Stimulated activated CD4-positive, alpha-beta T cell treated with anti-CD3 and anti-CD28 coated beads, Interleukin-1b, Interleukin-23, amount 100 ng/mL, for 1 hour (primary cell): ENCODE measurements at regions not wholly inside any gene's neighbourhood (a gene's known extent, or its start where the extent isn't known, plus 50 kb on each side); places are given as distances from the start of the nearest gene placed in this dataset.

Experiments
- DNase-seq, 2 donors: peaks; one replicate each; pipeline ENCODE4 v3.0.0-alpha.2; 2020; ENCODE audit warnings: low read depth in 2 of 2

DNA sequence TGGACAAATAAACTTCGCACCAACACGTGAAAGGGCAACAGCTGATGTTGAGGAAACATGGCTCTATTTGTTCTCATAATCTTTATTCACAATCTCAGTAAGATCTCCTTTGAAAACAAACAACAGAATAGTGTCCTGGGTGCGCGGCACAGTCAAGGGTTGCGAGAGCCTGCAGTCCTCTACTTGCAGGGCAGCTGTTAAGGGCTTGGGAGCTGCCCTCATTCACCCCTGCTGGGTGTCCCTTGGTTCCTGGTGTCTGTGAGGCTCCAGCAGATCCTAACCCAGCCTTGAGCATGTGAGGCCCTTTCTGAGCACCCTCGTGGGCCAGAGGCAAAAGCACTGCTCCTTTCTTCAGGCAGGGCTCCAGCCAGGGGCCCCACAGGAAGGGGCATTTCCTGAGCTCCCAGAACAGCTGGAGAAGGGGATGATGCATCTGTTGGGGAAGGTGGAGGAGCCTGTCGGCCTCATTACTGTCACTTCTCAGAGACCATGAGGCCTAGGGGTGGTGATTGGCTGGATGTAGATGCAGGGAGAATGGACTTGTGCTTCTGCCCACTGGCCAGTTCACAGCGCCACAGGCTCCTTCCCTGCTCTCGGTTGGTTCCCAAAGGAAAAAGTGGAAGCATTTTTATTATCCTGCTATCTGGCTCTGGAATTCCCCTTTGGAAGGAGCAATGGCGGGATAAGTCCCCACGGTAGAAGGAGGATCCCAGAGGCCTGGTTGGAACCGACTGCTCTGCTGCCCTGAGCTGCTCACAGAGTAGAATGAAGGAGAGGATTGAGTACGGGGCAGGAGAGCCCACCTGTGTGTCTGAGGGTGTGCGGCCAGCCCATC is 51.9 kb upstream of the KLF13 start:
- no peak for DNase-seq

DNA sequence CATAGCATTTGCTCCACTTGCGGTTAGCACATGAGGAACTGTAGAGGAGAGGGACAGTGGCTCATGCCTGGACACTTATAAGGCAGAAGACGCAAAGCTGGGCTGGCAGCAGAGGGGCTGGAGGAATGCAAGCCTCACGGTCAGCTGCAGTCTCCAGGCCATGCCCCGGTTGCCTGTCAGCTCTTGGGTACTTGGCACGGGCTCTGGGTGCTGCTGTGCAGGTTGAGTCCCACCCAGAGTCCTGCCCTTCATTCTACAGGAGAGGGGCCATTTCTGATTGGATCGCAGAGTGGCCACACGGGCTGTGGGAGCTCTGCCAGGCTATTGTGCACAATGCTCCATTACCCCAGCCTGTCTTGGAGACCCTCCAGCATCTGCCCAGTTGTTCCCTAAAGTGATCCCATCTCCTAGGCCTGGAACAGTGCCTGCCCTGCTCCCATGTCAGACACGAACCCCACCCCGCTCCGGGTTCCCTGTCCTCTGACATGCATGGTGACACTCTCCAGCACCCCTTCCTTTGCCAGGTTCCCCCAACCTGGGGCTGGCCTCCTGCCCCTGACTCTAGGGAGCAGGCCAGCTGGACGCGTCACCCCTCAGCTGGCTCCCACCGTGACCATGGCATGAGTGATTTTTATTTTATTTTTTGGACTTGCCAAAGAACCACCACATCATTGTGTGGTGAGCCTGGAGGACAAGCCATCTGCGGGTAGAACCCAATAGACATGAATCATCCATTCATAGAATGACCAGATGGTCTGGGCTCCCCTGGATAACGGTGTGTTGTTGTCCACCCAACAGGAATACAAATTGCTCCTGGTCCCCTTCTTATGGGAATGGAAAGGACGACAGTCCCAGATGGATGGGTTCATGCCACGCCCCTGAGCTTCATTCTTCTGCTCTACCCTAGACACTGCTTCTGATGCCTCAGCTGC is 51.0 kb upstream of the KLF13 start:
- DNase-seq: no peak

DNA sequence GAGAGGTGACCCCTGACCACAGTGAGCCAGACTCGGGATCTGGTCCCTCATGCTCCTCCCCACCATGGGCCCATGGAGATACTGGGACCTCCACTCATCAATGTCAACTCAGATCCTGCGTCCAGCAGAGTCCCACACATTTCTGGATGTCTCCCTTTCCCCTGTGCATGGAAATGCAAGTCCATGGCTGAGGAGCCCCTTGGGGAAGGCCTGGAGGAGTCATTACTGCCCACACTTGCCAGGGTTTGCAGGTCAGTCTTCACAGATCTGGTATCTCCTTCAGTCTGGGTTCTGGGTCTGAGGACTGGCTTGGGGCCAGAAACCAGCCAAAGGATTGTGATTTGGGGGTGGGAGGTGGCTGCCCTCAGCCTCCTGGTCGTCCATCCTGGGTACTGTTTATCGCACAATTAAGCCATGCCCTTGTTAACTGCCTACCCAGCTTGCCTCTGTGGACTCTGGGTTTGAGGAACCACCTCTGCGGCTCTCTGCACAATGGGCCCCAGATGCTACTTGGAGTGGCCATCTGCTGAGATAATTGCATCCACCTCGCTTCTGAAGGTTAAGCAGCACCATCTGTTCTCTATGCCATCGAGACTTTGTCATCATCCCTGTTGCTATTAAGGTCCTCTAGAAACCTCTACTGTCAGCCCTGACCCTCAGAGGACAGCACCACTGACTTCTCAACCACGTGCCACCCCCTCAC is 49.9 kb upstream of the KLF13 start:
- no peak for DNase-seq
